ENCODE measurements at regions not wholly inside any gene's neighbourhood (a gene's known extent, or its start where the extent isn't known, plus 50 kb on each side); places are given as distances from the start of the nearest gene placed in this dataset.

DNA sequence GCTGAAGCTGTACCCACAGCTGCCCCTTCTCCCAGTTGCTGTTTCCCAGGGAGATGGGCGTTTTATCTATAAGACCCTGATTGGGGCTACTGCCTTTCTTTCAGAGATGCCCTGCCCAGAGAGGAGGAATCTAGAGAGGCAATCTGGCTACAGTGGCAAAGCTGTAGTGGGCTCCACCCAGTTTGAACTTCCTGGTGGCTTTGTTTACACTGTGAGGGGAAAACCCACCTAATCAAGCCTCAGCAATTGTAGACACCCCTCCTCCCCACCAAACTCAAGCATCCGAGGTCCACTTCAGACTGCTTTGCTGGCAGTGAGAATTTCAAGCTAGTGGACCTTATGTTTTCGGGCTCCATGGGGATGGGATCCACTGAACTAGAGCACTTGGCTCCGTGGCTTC, 240.4 kb upstream of the AFF2 start:
- TF ChIP-seq CTCF (IDR thresholded peaks at IDR 0.05; ENCODE audit: low read length) (no peak), EZH2 (IDR thresholded peaks at IDR 0.05; ENCODE audit: borderline replicate concordance, low read length) (no peak)

Measured in OCI-LY1 (cell line).